T-helper 22 cell (primary cell): ENCODE measurements at regions not wholly inside any gene's neighbourhood (a gene's known extent, or its start where the extent isn't known, plus 50 kb on each side); places are given as distances from the start of the nearest gene placed in this dataset.

Source experiments
- DNase-seq: peaks from one replicate; pipeline ENCODE4 v3.0.0-alpha.2; 2020; ENCODE audit warnings: low read depth

DNA sequence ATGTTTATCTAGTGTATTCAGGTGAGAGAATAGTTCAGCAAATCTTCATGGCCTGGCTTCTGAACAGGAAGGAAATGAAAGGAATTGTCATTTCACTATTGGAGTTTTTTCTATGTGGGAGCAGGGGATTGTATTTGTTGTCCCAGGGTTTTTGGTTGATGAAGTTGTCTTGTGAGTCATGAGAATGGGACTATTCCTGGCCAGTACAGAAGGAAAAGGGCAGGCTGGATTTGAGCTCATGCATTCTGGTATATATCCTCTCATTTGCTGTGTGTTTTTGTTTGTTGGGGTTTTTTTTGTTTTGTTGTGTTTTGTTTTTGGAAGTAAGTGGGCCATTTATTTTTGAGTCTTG is 101.2 kb upstream of the MKLN1 start:
- no peak for DNase-seq

GRCh38 chr7:131231381-131232220 is 96.1 kb upstream of the MKLN1 start:
- DNase-seq = peak; percentile 76

DNA sequence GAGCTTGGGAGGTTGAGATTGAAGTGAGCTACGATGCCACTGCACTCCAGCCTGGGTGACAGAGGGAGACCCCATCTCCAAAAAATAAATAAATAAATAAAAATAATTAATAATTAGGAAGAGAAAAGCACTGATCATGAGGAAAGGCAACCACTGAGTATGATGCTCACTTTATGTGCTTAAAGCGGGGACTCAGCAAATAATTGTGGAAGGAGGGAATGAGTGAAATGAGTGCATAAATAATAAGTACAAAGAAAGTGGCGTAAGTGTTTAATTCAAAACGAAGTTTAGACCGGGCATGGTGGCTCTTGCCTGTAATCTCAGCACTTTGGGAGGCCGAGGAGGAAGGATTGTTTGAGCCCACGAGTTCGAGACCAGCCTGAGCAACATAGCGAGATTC is 94.9 kb upstream of the MKLN1 start:
- DNase-seq = no peak

DNA sequence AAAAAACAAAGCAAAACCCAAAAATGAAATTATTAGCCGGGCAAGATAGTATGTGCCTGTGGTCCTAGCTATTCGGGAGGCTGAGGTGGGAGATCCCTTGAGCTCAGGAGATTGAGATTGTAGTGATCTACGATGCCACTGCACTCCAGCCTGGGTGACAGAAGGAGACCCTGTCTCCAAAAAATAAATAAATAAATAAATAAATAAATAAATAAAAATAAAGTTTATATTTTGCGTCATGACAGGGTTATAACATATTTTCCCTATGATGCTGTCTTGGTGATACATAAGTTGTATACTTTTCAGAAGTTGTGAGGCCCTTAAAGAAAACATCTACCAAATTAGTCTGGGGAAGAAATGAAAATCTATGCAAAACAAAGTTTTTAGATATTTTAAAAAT is 94.5 kb upstream of the MKLN1 start:
- no peak for DNase-seq

- no peak for DNase-seq
These were observed 92.8 kb upstream of the MKLN1 start for GRCh38 chr7:131234719-131235488.

DNA sequence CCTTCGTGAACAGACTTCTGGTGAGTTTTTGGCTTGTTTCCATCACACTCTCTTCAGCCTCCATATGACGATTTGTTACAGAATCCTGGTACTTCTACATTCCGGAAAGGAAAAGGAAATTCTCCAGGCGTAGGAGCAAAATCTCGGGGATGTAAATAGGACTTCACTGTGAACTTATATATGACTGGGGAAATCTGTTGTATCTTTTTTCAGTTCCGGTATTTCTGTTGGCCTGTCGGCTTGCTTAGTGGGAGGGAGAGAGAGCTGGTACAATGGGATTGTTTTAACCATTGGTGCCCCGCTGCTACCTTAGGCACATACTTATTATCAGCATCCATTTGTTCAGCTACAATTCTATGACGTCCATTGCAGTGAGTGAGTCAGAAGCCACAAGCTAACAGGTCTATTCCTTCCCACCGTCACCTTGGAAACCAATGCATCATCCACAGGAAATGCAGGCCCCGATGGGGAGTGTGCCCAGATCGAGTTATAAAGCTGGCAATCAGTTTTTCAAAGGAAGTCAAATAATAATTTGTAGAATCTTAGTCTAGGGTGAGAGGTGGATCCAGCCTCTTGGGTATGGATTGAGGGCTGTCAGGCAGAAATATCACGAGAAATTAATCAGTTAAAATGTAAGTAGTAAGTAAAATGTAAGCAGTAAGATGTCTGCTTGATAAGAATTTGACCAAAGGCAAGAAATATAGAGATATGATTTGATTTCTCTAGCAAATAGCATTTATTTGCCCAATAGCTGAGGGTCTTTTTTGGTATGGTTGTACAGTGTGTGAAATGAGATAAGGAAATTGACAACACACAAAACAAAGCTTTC is 92.0 kb upstream of the MKLN1 start:
- DNase-seq = peak; percentile 84

DNA sequence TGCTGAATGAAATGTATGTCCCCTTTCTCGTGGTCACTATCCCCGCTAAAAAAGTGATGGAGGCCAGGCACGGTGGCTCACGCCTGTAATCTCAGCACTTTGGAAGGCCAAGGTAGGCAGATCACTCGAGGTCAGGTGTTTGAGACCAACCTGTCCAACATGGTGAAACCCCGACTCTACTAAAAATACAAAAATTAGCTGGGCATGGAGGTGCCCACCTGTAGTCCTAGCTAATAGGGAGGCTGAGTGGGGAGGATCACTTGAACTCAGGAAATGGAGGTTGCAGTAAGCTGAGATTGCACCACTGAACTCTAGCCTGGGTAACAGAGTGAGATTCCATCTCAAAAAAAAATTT is 91.4 kb upstream of the MKLN1 start:
- DNase-seq = no peak

GRCh38 chr7:131238347-131238931 is 89.2 kb upstream of the MKLN1 start:
- DNase-seq = no peak

- DNase-seq = no peak
These were observed 86.3 kb upstream of the MKLN1 start for GRCh38 chr7:131241386-131241785.

GRCh38 chr7:131242123-131242650 is 85.5 kb upstream of the MKLN1 start:
- no peak for DNase-seq

DNA sequence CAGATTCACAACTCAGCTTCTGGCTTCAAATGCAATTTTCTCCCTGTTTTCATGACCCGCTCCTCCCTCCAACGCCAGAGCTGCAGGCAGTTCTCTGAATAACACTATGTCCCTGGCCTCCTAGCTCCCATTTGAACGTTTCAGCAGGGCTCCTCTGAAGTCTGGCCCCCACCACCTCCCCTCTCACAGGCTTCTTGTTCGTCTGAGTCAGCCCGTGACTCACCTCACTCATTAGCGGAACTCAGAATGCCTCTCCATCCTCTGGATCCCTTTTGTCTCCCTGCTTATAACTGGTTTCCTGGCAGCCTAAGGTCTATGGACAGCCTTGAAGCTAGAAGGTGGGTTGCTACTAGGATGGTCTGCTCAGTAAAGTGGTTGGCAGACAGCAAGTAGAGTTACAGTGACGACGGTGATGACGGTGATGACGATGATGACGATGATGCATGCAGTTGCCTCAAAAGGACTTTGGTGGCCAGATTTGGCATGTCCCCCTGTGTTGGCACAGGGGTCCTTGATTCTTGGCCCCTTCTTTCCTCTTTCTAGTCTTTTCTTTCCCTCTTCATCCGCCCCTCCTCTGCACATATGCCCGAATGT is 83.3 kb upstream of the MKLN1 start:
- no peak for DNase-seq

DNA sequence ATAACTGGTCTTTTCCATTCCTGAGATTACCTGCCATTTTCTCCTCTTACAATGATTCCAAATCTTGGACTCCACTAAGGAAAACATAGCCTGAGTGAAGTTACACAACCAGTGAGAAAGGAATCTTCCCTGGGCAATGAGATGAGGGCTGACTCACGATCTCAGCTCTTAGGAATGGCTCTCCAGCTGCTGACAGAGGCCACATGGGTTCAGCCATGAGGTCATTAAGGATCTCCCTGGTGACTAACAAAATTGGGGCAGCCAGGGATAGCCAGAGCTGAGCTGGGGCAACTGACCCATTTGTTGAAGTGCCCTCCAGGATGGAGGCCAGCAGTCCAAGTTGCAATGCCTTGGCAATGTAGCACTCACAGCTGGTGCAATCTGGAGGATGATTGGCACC is 78.7 kb upstream of the MKLN1 start:
- no peak for DNase-seq

DNA sequence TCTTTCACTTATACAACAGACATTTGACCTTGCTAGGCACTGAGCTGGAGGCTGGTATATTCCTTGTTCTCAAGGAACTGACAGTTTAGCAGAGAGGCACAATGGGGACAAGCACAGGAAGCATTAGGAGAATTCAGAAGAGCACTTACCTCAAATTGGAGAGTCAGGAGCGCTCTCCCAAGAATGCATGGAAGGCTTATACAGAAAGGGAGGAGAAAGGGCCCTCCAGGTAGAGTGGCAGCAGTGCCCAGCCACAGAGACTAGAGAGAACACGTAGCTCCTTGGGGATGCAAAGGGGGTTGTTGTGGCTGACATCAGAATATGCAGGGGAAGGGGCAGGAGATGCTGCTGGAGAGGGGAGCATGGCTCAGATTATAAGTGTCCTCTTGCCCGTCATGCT is 78.2 kb upstream of the MKLN1 start:
- DNase-seq = no peak

DNA sequence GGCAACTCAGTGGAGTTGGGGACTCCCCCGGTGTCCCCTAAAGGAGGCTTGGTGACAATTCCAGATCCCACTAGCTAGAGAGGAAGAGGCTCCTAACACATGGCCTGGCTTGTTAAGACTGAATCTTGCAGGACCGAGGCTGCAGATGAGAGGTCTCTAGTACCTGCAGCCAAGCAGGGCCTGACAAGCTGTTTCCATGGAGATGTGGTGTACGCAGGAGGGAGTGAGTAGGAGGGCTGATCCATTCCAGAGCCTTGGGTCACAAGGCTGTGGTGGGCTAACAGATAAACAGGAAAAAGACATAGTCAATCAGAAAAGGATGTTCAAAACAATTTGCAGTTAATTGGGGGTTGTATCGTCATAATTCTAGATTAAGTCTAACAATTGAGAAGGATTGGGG is 77.3 kb upstream of the MKLN1 start:
- DNase-seq = no peak

DNA sequence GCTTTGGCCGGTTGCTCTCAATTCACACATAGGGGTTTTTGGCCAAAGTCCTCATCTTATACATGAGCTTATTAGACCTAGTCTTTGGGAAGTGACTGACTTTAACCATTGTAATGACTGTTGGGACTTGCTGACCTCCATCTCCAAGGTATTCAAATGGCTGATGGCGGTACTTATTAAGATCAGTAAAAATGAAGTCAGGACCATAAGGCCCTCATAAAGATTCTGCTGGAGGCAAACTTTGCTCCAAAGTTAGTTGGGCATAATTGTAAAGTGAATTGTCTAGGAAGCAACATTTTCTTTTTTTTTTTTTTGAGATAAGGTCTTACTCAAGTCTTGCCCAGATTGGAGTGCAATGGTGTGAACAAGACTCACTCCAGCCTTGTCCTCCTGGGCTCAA is 76.3 kb upstream of the MKLN1 start:
- DNase-seq = no peak

GRCh38 chr7:131252976-131253375 is 74.7 kb upstream of the MKLN1 start:
- no peak for DNase-seq

- DNase-seq = no peak
These were observed 73.5 kb upstream of the MKLN1 start for GRCh38 chr7:131254211-131254610.

DNA sequence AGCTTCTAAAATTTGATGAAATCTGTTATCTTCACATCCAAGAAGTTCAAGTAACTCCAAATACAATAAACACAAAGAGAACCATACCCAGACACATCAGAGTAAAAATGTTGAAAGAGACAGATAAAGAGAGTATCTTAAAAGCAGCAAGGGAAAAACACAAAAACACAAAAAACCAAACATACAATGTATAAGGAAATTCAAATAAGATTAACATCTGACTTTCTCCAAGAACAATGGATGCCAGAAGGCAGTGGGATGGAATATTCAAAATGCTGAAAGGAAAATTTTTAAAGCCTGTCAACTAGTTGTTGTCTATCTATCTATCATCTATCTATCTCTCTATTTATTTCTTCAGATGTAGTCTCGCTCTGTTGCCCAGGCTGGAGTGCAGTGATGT is 72.4 kb upstream of the MKLN1 start:
- DNase-seq = no peak

DNA sequence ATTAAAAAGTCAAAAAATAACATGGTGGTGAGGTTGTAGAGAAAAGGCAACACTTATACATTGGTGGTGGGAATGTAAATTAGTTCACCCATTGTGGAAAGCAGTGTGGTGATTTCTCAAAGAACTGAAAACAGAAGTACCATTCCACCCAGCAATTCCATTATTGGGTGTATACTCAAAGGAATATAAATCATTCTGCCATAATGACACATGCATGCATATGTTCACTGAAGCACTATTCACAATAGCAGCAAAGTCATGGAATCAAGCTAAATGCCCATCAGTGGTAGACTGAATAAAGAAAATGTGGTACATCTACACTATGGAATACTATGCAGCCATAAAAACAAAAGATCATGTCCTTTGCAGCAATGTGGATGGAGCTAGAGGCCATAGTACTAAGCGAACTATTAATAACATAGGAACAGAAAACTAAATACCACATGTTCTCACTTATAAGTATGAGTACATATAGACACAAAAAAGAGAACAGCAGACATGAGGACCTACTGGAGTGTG is 66.1 kb upstream of the MKLN1 start:
- no peak for DNase-seq

DNA sequence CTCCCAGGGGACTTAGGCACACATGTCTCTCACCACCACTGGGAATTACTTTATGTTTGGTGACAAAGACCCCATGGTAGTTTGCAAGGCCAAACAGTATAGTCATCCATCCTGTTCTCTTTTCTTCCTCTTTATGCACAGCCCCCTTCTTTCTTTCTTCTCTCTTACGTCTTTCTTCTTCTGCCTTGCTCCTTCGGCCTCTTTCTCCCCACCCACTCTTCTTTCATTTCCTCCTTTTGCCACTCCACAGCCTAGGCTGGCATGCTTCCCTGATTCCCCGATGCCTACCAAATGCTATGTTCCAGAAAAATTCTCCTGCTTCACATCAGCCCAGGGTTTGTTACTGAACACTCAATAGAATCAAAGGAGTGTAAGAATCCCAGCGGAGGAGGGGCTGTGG is 62.4 kb upstream of the MKLN1 start:
- no peak for DNase-seq

DNA sequence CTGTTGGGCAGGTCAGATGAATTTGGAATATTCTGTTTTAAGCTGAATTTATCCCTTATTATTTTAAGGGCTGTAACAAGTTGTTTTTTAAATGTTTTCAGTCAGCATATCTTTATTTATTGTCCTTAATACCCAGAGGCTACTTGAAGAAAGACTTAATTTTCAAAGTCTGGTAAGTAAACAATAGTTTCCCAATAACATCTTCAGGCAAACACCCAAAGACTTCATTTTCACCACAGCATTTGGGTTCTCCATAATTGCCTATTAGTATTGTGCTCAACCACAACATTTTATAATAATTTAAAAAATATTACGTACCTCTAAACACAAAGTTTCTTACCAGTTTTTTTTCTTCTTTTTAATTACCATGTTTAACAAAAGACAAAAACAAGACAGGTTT is 60.0 kb upstream of the MKLN1 start:
- no peak for DNase-seq

DNA sequence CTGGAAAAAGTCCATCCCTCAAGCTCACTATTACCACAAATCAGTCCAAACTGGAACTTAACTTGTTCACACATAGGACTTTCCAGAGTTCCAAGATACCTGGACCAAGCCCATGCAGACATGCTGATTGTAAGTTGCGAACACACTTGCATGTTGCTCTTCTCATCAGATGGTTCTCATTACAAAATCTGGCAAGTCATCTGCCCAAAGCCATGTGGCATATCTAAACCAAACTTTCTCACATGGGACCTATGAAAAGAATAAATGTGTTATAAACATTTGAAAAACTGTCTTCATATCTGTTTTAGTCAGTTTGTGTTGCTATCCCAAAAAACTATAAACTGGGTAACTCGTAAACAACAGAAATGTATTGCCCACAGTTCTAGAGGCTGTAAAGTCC is 58.8 kb upstream of the MKLN1 start:
- no peak for DNase-seq
